B cell (primary cell): ENCODE measurements at regions not wholly inside any gene's neighbourhood (a gene's known extent, or its start where the extent isn't known, plus 50 kb on each side); places are given as distances from the start of the nearest gene placed in this dataset.

Source experiments
- ATAC-seq: fragments of 200-7000 bp; cut with Tn5 transposase; one replicate; pipeline ENCODE4 v1.10.0; 2021; ENCODE audit warnings: low read depth, mild to moderate bottlenecking, moderate number of reproducible peaks, moderate library complexity
- CTCF ChIA-PET: fragments of 350-600 bp; sonication (Branson Sonifier 250); formaldehyde crosslinking; loops from one replicate; lab custom pipeline; 2021; ENCODE audit warnings: antibody characterized with exemption, inconsistent platforms; lab: Charles Lee
- POLR2A ChIA-PET: fragments of 350-600 bp; sonication (Branson Sonifier 250); formaldehyde crosslinking; loops from one replicate; lab custom pipeline; 2021; ENCODE audit warnings: antibody characterized with exemption; lab: Charles Lee
- DNase-seq: peaks from one replicate; pipeline ENCODE4 v3.0.0; 2013
- H2AFZ ChIP-seq: 2 replicates; pipeline ENCODE4 v1.6.1; 2012; ENCODE audit warnings: mild to moderate bottlenecking, low read depth, low read length; ENCODE audit not compliant: insufficient read depth, poor library complexity, severe bottlenecking
- H3K27ac ChIP-seq, 2 donors: 1 replicate in 1 of 2; 2 replicates in 1 of 2; pipeline ENCODE4 v1.5.1; 2012 to 2013; ENCODE audit warnings: low read length in 2 of 2, mild to moderate bottlenecking in 2 of 2, moderate library complexity in 1 of 2
- H3K27me3 ChIP-seq, 4 experiments: fragments of 200-600 bp in 1 of 4; sonication (generic) in 1 of 4; replicated peaks in 1 of 4; 1 replicate in 2 of 4; 2 replicates in 2 of 4; pipeline versions ENCODE4 v1.6.1 to v1.7.0; 2013 to 2016; ENCODE audit warnings: low read length in 3 of 4, mild to moderate bottlenecking in 2 of 4, mixed read lengths in 1 of 4, moderate library complexity in 1 of 4; ENCODE audit not compliant: insufficient read depth in 4 of 4, control insufficient read depth in 3 of 4; ENCODE audit errors: control extremely low read depth in 1 of 4
- H3K36me3 ChIP-seq, 2 experiments: replicated peaks in 1 of 2; 1 replicate in 1 of 2; 2 replicates in 1 of 2; pipeline versions ENCODE4 v1.6.1 to v1.7.1; 2013; ENCODE audit warnings: low read length in 1 of 2; ENCODE audit not compliant: insufficient read depth in 2 of 2, control insufficient read depth in 1 of 2; ENCODE audit errors: control extremely low read depth in 1 of 2, extremely low read depth in 1 of 2
- H3K4me1 ChIP-seq, 2 donors: fragments of 200-600 bp in 1 of 2; sonication (generic) in 1 of 2; 1 replicate in 1 of 2; 2 replicates in 1 of 2; pipeline versions ENCODE4 v1.5.1 to v1.6.1; 2013 to 2017; ENCODE audit warnings: low read length in 2 of 2; ENCODE audit not compliant: control insufficient read depth in 2 of 2, insufficient read depth in 2 of 2
- H3K4me2 ChIP-seq: replicated peaks from 2 replicates; pipeline ENCODE3; 2012; ENCODE audit warnings: mild to moderate bottlenecking, low read depth, low read length; ENCODE audit not compliant: poor library complexity, severe bottlenecking
- H3K4me3 ChIP-seq, 5 experiments: fragments of 200-600 bp in 1 of 5; sonication (generic) in 1 of 5; 1 replicate in 3 of 5; 2 replicates in 2 of 5; pipeline versions ENCODE4 v1.5.1 to v1.7.0; 2011 to 2016; ENCODE audit warnings: low read length in 4 of 5, mild to moderate bottlenecking in 4 of 5, low read depth in 2 of 5, control low read depth in 1 of 5, moderate library complexity in 1 of 5; ENCODE audit not compliant: insufficient read depth in 1 of 5; ENCODE audit errors: control extremely low read depth in 1 of 5, extremely low read depth in 1 of 5
- H3K79me2 ChIP-seq: fragments of 200-600 bp; sonication (generic); one replicate; pipeline ENCODE4 v1.6.0; 2016; ENCODE audit warnings: low read length; ENCODE audit not compliant: control insufficient read depth, insufficient read depth
- H3K9ac ChIP-seq: fragments of 200-600 bp; sonication (generic); 2 replicates; pipeline ENCODE4 v1.6.1; 2017; ENCODE audit warnings: mild to moderate bottlenecking, low read length, moderate library complexity
- H3K9me3 ChIP-seq, 3 donors: one replicate each; pipeline versions ENCODE4 v1.6.1 to v1.7.1; 2013; ENCODE audit warnings: low read length in 2 of 3; ENCODE audit not compliant: control insufficient read depth in 2 of 3, insufficient read depth in 1 of 3; ENCODE audit errors: control extremely low read depth in 1 of 3
- H4K20me1 ChIP-seq: 2 replicates; pipeline ENCODE4 v1.6.0; 2012; ENCODE audit warnings: mild to moderate bottlenecking, low read length; ENCODE audit not compliant: insufficient read depth, control insufficient read depth, poor library complexity, severe bottlenecking
- H3K27ac Mint-ChIP-seq: one replicate; pipeline ENCODE4 v1.8.0; 2021; ENCODE audit warnings: mixed read lengths
- H3K27me3 Mint-ChIP-seq: one replicate; pipeline ENCODE4 v1.8.0; 2021; ENCODE audit warnings: mixed read lengths
- H3K4me1 Mint-ChIP-seq: one replicate; pipeline ENCODE4 v1.8.0; 2021; ENCODE audit warnings: mixed read lengths
- H3K4me3 Mint-ChIP-seq: one replicate; pipeline ENCODE4 v1.8.0; 2021; ENCODE audit warnings: mixed read lengths
- H3K9me3 Mint-ChIP-seq: one replicate; pipeline ENCODE4 v1.8.0; 2022; ENCODE audit warnings: mixed read lengths; ENCODE audit not compliant: insufficient read depth
- EZH2 ChIP-seq: IDR thresholded peaks from 2 replicates; pipeline ENCODE4 v1.6.1; 2012; ENCODE audit warnings: borderline replicate concordance, low read depth, mild to moderate bottlenecking, moderate library complexity, low read length; ENCODE audit not compliant: insufficient read depth, poor library complexity, severe bottlenecking
- WGBS: methylation state at CpG from one replicate; pipeline ENCODE4 v1.1.5; 2013; ENCODE audit warnings: missing lambda C conversion rate; ENCODE audit not compliant: insufficient coverage; 5-methylcytosine and 5-hydroxymethylcytosine counted together
- intact Hi-C: fragments of 100-400 bp; cut with micrococcal nuclease; formaldehyde crosslinking; loops from one replicate; pipeline ENCODE4 v1.10.0; 2022
- TF ChIP-seq, protein P1 (sequence below): fragments of 200-600 bp; IDR thresholded peaks from one replicate; pipeline ENCODE4 v1.8.0; 2022; ENCODE audit warnings: antibody characterized with exemption, mild to moderate bottlenecking

DNA sequence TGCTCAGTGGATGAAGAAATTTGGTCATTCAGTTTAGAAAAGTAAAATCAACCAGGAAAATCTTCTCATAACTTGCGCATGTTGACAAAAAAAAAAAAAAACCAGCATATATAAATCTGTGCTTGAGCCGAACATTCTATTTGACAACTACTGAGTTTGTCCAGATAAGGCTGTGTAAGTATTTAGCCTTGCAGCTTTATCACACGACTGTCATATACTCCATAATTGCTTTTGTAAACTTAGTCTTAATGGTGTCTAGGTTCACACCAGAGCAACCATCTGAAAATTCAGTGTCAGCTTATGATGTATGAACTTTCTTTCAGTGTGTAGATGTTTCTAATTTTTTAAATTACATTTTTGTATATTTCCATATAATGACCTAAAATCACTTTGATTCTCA, 1173.8 kb upstream of the TMPRSS15 start:
- Histone ChIP-seq H3K4me3 (no peak overlapping the region), H3K36me3 (no peaks in the 10 kb centered on the region), H2AFZ (no peak overlapping the region), H3K79me2 (no peaks in the 10 kb centered on the region), H3K4me1 (no peaks in the 10 kb centered on the region), H3K9ac (no peak overlapping the region), H3K4me2 (no peak overlapping the region), H3K27me3 (no peaks in the 10 kb centered on the region), H3K27ac (no peak overlapping the region), H3K9me3 (peaks cover 0 to 1% (median 0%) of the 10 kb centered on the region in 3 donors), H4K20me1 (no peaks in the 10 kb centered on the region)
- ATAC-seq (no peak), DNase-seq (no peak)
- TF ChIP-seq, protein P1, sequence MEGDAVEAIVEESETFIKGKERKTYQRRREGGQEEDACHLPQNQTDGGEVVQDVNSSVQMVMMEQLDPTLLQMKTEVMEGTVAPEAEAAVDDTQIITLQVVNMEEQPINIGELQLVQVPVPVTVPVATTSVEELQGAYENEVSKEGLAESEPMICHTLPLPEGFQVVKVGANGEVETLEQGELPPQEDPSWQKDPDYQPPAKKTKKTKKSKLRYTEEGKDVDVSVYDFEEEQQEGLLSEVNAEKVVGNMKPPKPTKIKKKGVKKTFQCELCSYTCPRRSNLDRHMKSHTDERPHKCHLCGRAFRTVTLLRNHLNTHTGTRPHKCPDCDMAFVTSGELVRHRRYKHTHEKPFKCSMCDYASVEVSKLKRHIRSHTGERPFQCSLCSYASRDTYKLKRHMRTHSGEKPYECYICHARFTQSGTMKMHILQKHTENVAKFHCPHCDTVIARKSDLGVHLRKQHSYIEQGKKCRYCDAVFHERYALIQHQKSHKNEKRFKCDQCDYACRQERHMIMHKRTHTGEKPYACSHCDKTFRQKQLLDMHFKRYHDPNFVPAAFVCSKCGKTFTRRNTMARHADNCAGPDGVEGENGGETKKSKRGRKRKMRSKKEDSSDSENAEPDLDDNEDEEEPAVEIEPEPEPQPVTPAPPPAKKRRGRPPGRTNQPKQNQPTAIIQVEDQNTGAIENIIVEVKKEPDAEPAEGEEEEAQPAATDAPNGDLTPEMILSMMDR: no peak
- no peak for TF ChIP-seq EZH2
- intact Hi-C loops: no loop called here
- no peaks in the 10 kb centered on the region for H3K4me1 Mint-ChIP-seq
- H3K27me3 Mint-ChIP-seq: no peaks in the 10 kb centered on the region
- H3K9me3 Mint-ChIP-seq: no peaks in the 10 kb centered on the region
- no peak overlapping the region for H3K4me3 Mint-ChIP-seq
- ChIA-PET CTCF (no interaction called here), POLR2A (no interaction called here)
- no peak overlapping the region for H3K27ac Mint-ChIP-seq
- no CpG with 5 or more reads among the region's 3 CpGs for WGBS

DNA sequence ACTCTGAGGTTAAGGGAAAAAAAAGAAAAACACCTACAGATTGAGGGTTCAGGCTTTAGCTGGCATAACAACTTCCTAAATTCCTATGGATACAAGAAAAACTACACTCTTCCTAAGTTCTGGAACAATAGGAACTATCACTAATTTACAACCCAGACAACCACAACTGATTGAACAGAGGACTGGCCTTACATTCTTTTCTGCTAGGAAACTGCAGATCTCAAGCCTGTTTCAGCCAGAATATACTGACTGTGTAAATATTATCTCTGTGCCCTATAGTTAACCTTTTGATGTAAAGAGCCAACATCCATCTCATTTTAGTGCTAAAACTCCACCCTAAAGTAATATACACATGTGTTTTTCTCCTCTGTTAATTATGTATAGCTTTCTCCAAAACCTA, 1186.5 kb upstream of the TMPRSS15 start:
- ChIA-PET CTCF (no interaction called here), POLR2A (no interaction called here)
- H4K20me1 ChIP-seq: no peaks in the 10 kb centered on the region
- no peaks in the 10 kb centered on the region for H3K79me2 ChIP-seq
- H2AFZ ChIP-seq: no peak overlapping the region
- no peak for TF ChIP-seq EZH2
- TF ChIP-seq, protein P1: no peak
- Mint-ChIP-seq H3K27me3 (no peaks in the 10 kb centered on the region), H3K27ac (no peak overlapping the region), H3K9me3 (no peaks in the 10 kb centered on the region), H3K4me1 (no peaks in the 10 kb centered on the region), H3K4me3 (no peak overlapping the region)
- ATAC-seq: no peak
- DNase-seq: no peak
- H3K36me3 ChIP-seq: no peaks in the 10 kb centered on the region
- H3K9me3 ChIP-seq: peaks cover 0 to 4% (median 0%) of the 10 kb centered on the region in 3 donors
- no peaks in the 10 kb centered on the region for H3K27me3 ChIP-seq
- no peak overlapping the region for H3K4me3 ChIP-seq
- no peak overlapping the region for H3K4me2 ChIP-seq
- no peaks in the 10 kb centered on the region for H3K4me1 ChIP-seq
- H3K9ac ChIP-seq: no peak overlapping the region
- H3K27ac ChIP-seq: no peak overlapping the region
- intact Hi-C loops: no loop called here
